Stimulated activated CD4-positive, alpha-beta T cell treated with anti-CD3 and anti-CD28 coated beads, Interleukin-4, amount 100 ng/mL, for 24 hours (primary cell): ENCODE measurements at regions not wholly inside any gene's neighbourhood (a gene's known extent, or its start where the extent isn't known, plus 50 kb on each side); places are given as distances from the start of the nearest gene placed in this dataset.
"Not testable (repeated sequence)": the region's sequence is repeated elsewhere in the genome, so short reads cannot be mapped to it uniquely, and the experiment has no call there.

Experiments
- DNase-seq: peaks from one replicate; pipeline ENCODE4 v3.0.0-alpha.2; 2020

- no peak for DNase-seq
These were observed 263.6 kb upstream of the PCSK5 start for GRCh38 chr9:75626860-75627259.

- no peak for DNase-seq
These were observed 261.5 kb upstream of the PCSK5 start for GRCh38 chr9:75628952-75629351.

- no peak for DNase-seq
These were observed 256.9 kb upstream of the PCSK5 start for GRCh38 chr9:75633451-75634057.

GRCh38 chr9:75636427-75637045, 253.9 kb upstream of the PCSK5 start:
- no peak for DNase-seq

- no peak for DNase-seq
These were observed 250.4 kb upstream of the PCSK5 start for GRCh38 chr9:75639971-75640610.

- DNase-seq, result no peak
These were observed 248.0 kb upstream of the PCSK5 start for GRCh38 chr9:75642522-75642921.

GRCh38 chr9:75644649-75645048, 245.8 kb upstream of the PCSK5 start:
- no peak for DNase-seq

- DNase-seq, result no peak
These were observed 242.4 kb upstream of the PCSK5 start for GRCh38 chr9:75648034-75648433.

GRCh38 chr9:75649060-75649459, 241.4 kb upstream of the PCSK5 start:
- no peak for DNase-seq

GRCh38 chr9:75651709-75652108, 238.8 kb upstream of the PCSK5 start:
- DNase-seq, result no peak

- DNase-seq, result no peak
These were observed 237.1 kb upstream of the PCSK5 start for GRCh38 chr9:75653335-75653734.

GRCh38 chr9:75653750-75654149, 236.7 kb upstream of the PCSK5 start:
- no peak for DNase-seq

- no peak for DNase-seq
These were observed 233.5 kb upstream of the PCSK5 start for GRCh38 chr9:75657015-75657414.

- DNase-seq, result no peak
These were observed 232.1 kb upstream of the PCSK5 start for GRCh38 chr9:75658301-75658905.

GRCh38 chr9:75664597-75664996, 225.9 kb upstream of the PCSK5 start:
- DNase-seq, result no peak

- no peak for DNase-seq
These were observed 223.5 kb upstream of the PCSK5 start for GRCh38 chr9:75666856-75667554.

GRCh38 chr9:75669721-75670120, 220.8 kb upstream of the PCSK5 start:
- DNase-seq, result no peak

- DNase-seq, result no peak
These were observed 219.1 kb upstream of the PCSK5 start for GRCh38 chr9:75671354-75671753.

GRCh38 chr9:75672478-75672877, 218.0 kb upstream of the PCSK5 start:
- DNase-seq, result no peak

GRCh38 chr9:75683591-75683990, 206.9 kb upstream of the PCSK5 start:
- no peak for DNase-seq

- DNase-seq, result no peak
These were observed 205.4 kb upstream of the PCSK5 start for GRCh38 chr9:75685062-75685461.

GRCh38 chr9:75687359-75687953, 203.0 kb upstream of the PCSK5 start:
- DNase-seq, result no peak

GRCh38 chr9:75690551-75690950, 199.9 kb upstream of the PCSK5 start:
- not testable (repeated sequence) for DNase-seq
